Vagina (tissue), 2 donors: ENCODE measurements at regions not wholly inside any gene's neighbourhood (a gene's known extent, or its start where the extent isn't known, plus 50 kb on each side); places are given as distances from the start of the nearest gene placed in this dataset.

Experiments used
- POLR2A ChIP-seq, 2 donors: fragments of 450-650 bp; IDR thresholded peaks; one replicate each; pipeline ENCODE4 v1.6.1; 2017; ENCODE audit warnings: antibody characterized with exemption in 2 of 2, mild to moderate bottlenecking in 2 of 2, moderate library complexity in 2 of 2
- TF ChIP-seq, protein P1 (sequence below), 3 experiments: fragments of 450-650 bp in 2 of 3; fragments of 200-600 bp in 1 of 3; sonication (generic) in 1 of 3; IDR thresholded peaks; one replicate each; pipeline ENCODE4 v1.5.1; 2017 to 2019; ENCODE audit warnings: antibody characterized with exemption in 3 of 3, mild to moderate bottlenecking in 2 of 3, moderate library complexity in 2 of 3

DNA sequence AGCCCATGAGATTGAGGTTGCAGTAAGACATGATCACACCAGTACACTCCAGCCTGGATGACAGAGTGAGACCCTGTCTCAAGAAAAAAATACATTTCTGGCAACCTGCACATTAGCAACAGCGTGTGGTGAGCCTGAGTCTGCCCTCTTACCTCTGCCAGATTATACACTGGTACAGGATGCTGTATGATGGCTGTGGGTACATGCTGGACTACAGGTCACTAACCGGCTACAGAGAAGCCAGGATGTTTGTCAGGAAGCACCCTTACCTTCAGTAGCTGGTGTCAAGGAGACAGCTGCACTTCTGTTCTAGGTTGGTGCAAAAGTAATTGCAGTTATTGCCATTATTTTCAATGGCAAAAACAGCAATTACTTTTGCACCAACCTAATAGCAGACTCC lies 575.7 kb downstream of the NPHP4 start:
- TF ChIP-seq, protein P1, sequence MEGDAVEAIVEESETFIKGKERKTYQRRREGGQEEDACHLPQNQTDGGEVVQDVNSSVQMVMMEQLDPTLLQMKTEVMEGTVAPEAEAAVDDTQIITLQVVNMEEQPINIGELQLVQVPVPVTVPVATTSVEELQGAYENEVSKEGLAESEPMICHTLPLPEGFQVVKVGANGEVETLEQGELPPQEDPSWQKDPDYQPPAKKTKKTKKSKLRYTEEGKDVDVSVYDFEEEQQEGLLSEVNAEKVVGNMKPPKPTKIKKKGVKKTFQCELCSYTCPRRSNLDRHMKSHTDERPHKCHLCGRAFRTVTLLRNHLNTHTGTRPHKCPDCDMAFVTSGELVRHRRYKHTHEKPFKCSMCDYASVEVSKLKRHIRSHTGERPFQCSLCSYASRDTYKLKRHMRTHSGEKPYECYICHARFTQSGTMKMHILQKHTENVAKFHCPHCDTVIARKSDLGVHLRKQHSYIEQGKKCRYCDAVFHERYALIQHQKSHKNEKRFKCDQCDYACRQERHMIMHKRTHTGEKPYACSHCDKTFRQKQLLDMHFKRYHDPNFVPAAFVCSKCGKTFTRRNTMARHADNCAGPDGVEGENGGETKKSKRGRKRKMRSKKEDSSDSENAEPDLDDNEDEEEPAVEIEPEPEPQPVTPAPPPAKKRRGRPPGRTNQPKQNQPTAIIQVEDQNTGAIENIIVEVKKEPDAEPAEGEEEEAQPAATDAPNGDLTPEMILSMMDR (IDR thresholded peaks at IDR 0.05) = no peak
- no peak for TF ChIP-seq POLR2A (IDR thresholded peaks at IDR 0.05)
